ENCODE measurements at regions not wholly inside any gene's neighbourhood (a gene's known extent, or its start where the extent isn't known, plus 50 kb on each side); places are given as distances from the start of the nearest gene placed in this dataset.

- Histone ChIP-seq H2BK12ac (ENCODE audit: low read length) (no peak overlapping the region), H4K8ac (ENCODE audit: low read depth, low read length) (no peak overlapping the region), H2AFZ (ENCODE audit: insufficient read depth, low read length, poor library complexity) (no peak overlapping the region), H4K91ac (ENCODE audit: low read depth, low read length) (no peak overlapping the region), H2BK5ac (ENCODE audit: low read depth, low read length, poor library complexity) (no peak overlapping the region), H3K14ac (ENCODE audit: low read length) (no peak overlapping the region), H3K9me3 (ENCODE audit: insufficient read depth, low read depth, low read length) (no peaks in the 10 kb centered on the region), H3K4ac (ENCODE audit: low read depth, low read length) (no peak overlapping the region), H3K4me2 (ENCODE audit: low read length) (no peak overlapping the region), H3K9ac (ENCODE audit: low read length) (no peak overlapping the region), H3K18ac (ENCODE audit: low read length) (no peak overlapping the region), H2AK5ac (ENCODE audit: low read length) (no peak overlapping the region), H3K36me3 (ENCODE audit: control insufficient read depth in 1 of 2, insufficient read depth in 2 of 2, low read length in 2 of 2) (no peaks in the 10 kb centered on the region), H3K27ac (ENCODE audit: low read depth, low read length) (no peak overlapping the region), H3K27me3 (ENCODE audit: insufficient read depth, low read length) (no peaks in the 10 kb centered on the region), H3K4me3 (ENCODE audit: low read depth, low read length) (no peak overlapping the region), H3K79me1 (ENCODE audit: low read length) (no peaks in the 10 kb centered on the region), H3K79me2 (ENCODE audit: control insufficient read depth, insufficient read depth, low read length, poor library complexity) (no peaks in the 10 kb centered on the region), H4K12ac (ENCODE audit: low read depth, low read length) (no peak overlapping the region), H3K4me1 (ENCODE audit: control insufficient read depth in 1 of 2, insufficient read depth in 2 of 2, low read length in 2 of 2) (no peaks in the 10 kb centered on the region), H3K23ac (ENCODE audit: low read length) (no peak overlapping the region), H2BK120ac (ENCODE audit: insufficient read depth, low read length, poor library complexity) (no peak overlapping the region)
- no peak for DNase-seq
- WGBS (ENCODE audit: extremely low coverage, insufficient coverage, insufficient read length): no CpG with 5 or more reads among the region's 22 CpGs
These were observed 112.7 kb downstream of the FAM53A start for GRCh38 chr4:1571165-1572009.

GRCh38 chr4:1570291-1571164, 113.6 kb downstream of the FAM53A start:
- Histone ChIP-seq H2AK5ac (ENCODE audit: low read length) (no peak overlapping the region), H2BK5ac (ENCODE audit: low read depth, low read length, poor library complexity) (no peak overlapping the region), H2AFZ (ENCODE audit: insufficient read depth, low read length, poor library complexity) (no peak overlapping the region), H3K4me2 (ENCODE audit: low read length) (no peak overlapping the region), H4K91ac (ENCODE audit: low read depth, low read length) (no peak overlapping the region), H3K4ac (ENCODE audit: low read depth, low read length) (no peak overlapping the region), H3K4me3 (ENCODE audit: low read depth, low read length) (no peak overlapping the region), H3K27me3 (ENCODE audit: insufficient read depth, low read length) (no peaks in the 10 kb centered on the region), H4K8ac (ENCODE audit: low read depth, low read length) (no peak overlapping the region), H3K27ac (ENCODE audit: low read depth, low read length) (no peak overlapping the region), H2BK12ac (ENCODE audit: low read length) (no peak overlapping the region), H3K14ac (ENCODE audit: low read length) (no peak overlapping the region), H2BK120ac (ENCODE audit: insufficient read depth, low read length, poor library complexity) (no peak overlapping the region), H3K36me3 (ENCODE audit: control insufficient read depth in 1 of 2, insufficient read depth in 2 of 2, low read length in 2 of 2) (no peaks in the 10 kb centered on the region), H3K23ac (ENCODE audit: low read length) (no peak overlapping the region), H3K79me2 (ENCODE audit: control insufficient read depth, insufficient read depth, low read length, poor library complexity) (no peaks in the 10 kb centered on the region), H3K4me1 (ENCODE audit: control insufficient read depth in 1 of 2, insufficient read depth in 2 of 2, low read length in 2 of 2) (no peaks in the 10 kb centered on the region), H3K9ac (ENCODE audit: low read length) (no peak overlapping the region), H3K79me1 (ENCODE audit: low read length) (no peaks in the 10 kb centered on the region), H3K18ac (ENCODE audit: low read length) (no peak overlapping the region), H4K12ac (ENCODE audit: low read depth, low read length) (no peak overlapping the region), H3K9me3 (ENCODE audit: insufficient read depth, low read depth, low read length) (no peaks in the 10 kb centered on the region)
- no peak for DNase-seq
- WGBS (ENCODE audit: extremely low coverage, insufficient coverage, insufficient read length): no CpG with 5 or more reads among the region's 25 CpGs

GRCh38 chr4:1569461-1570151, 114.5 kb downstream of the FAM53A start:
- Histone ChIP-seq H3K4ac (ENCODE audit: low read depth, low read length) (no peak overlapping the region), H3K27me3 (ENCODE audit: insufficient read depth, low read length) (no peaks in the 10 kb centered on the region), H3K79me2 (ENCODE audit: control insufficient read depth, insufficient read depth, low read length, poor library complexity) (no peaks in the 10 kb centered on the region), H3K79me1 (ENCODE audit: low read length) (no peaks in the 10 kb centered on the region), H4K91ac (ENCODE audit: low read depth, low read length) (no peak overlapping the region), H4K8ac (ENCODE audit: low read depth, low read length) (no peak overlapping the region), H3K9ac (ENCODE audit: low read length) (no peak overlapping the region), H3K14ac (ENCODE audit: low read length) (no peak overlapping the region), H3K36me3 (ENCODE audit: control insufficient read depth in 1 of 2, insufficient read depth in 2 of 2, low read length in 2 of 2) (no peaks in the 10 kb centered on the region), H2AK5ac (ENCODE audit: low read length) (no peak overlapping the region), H3K4me2 (ENCODE audit: low read length) (no peak overlapping the region), H2AFZ (ENCODE audit: insufficient read depth, low read length, poor library complexity) (no peak overlapping the region), H2BK5ac (ENCODE audit: low read depth, low read length, poor library complexity) (no peak overlapping the region), H2BK120ac (ENCODE audit: insufficient read depth, low read length, poor library complexity) (no peak overlapping the region), H4K12ac (ENCODE audit: low read depth, low read length) (no peak overlapping the region), H3K23ac (ENCODE audit: low read length) (no peak overlapping the region), H3K4me3 (ENCODE audit: low read depth, low read length) (no peak overlapping the region), H3K9me3 (ENCODE audit: insufficient read depth, low read depth, low read length) (no peaks in the 10 kb centered on the region), H3K27ac (ENCODE audit: low read depth, low read length) (no peak overlapping the region), H3K18ac (ENCODE audit: low read length) (no peak overlapping the region), H2BK12ac (ENCODE audit: low read length) (no peak overlapping the region), H3K4me1 (ENCODE audit: control insufficient read depth in 1 of 2, insufficient read depth in 2 of 2, low read length in 2 of 2) (no peaks in the 10 kb centered on the region)
- no peak for DNase-seq
- no CpG with 5 or more reads among the region's 20 CpGs for WGBS (ENCODE audit: extremely low coverage, insufficient coverage, insufficient read length)

- Histone ChIP-seq H2AFZ (ENCODE audit: insufficient read depth, low read length, poor library complexity) (no peak overlapping the region), H3K23ac (ENCODE audit: low read length) (no peak overlapping the region), H3K4me2 (ENCODE audit: low read length) (no peak overlapping the region), H3K4me3 (ENCODE audit: low read depth, low read length) (no peak overlapping the region), H3K27me3 (ENCODE audit: insufficient read depth, low read length) (no peaks in the 10 kb centered on the region), H2BK120ac (ENCODE audit: insufficient read depth, low read length, poor library complexity) (no peak overlapping the region), H4K12ac (ENCODE audit: low read depth, low read length) (no peak overlapping the region), H3K79me1 (ENCODE audit: low read length) (no peaks in the 10 kb centered on the region), H3K9me3 (ENCODE audit: insufficient read depth, low read depth, low read length) (no peaks in the 10 kb centered on the region), H2BK12ac (ENCODE audit: low read length) (no peak overlapping the region), H3K27ac (ENCODE audit: low read depth, low read length) (no peak overlapping the region), H3K9ac (ENCODE audit: low read length) (no peak overlapping the region), H2BK5ac (ENCODE audit: low read depth, low read length, poor library complexity) (no peak overlapping the region), H4K8ac (ENCODE audit: low read depth, low read length) (no peak overlapping the region), H3K4ac (ENCODE audit: low read depth, low read length) (no peak overlapping the region), H3K18ac (ENCODE audit: low read length) (no peak overlapping the region), H2AK5ac (ENCODE audit: low read length) (no peak overlapping the region), H3K79me2 (ENCODE audit: control insufficient read depth, insufficient read depth, low read length, poor library complexity) (no peaks in the 10 kb centered on the region), H4K91ac (ENCODE audit: low read depth, low read length) (no peak overlapping the region), H3K4me1 (ENCODE audit: control insufficient read depth in 1 of 2, insufficient read depth in 2 of 2, low read length in 2 of 2) (no peaks in the 10 kb centered on the region), H3K14ac (ENCODE audit: low read length) (no peak overlapping the region), H3K36me3 (ENCODE audit: control insufficient read depth in 1 of 2, insufficient read depth in 2 of 2, low read length in 2 of 2) (no peaks in the 10 kb centered on the region)
- WGBS (ENCODE audit: extremely low coverage, insufficient coverage, insufficient read length): no CpG with 5 or more reads among the region's 31 CpGs
- DNase-seq: no peak
These were observed 115.2 kb downstream of the FAM53A start for GRCh38 chr4:1568855-1569460.
